ENCODE measurements at regions not wholly inside any gene's neighbourhood (a gene's known extent, or its start where the extent isn't known, plus 50 kb on each side); places are given as distances from the start of the nearest gene placed in this dataset.
A peak's percentile ranks its signal among the peaks of the same experiment; 100 is the strongest.

- Mint-ChIP-seq H3K36me3 (ENCODE audit: low read depth) (no peaks in the 10 kb centered on the region), H3K27me3 (peaks cover 3% of the 10 kb centered on the region), H3K27ac (no peak overlapping the region), H3K4me3 (no peak overlapping the region), H3K4me1 (no peaks in the 10 kb centered on the region), H3K9me3 (no peaks in the 10 kb centered on the region)
- DNase-seq, result no peak
- POLR2A ChIA-PET, result no interaction called here
- CTCF ChIA-PET, result no interaction called here
These were observed 138.3 kb upstream of the STK17B start for GRCh38 chr2:196309691-196310090.

DNA sequence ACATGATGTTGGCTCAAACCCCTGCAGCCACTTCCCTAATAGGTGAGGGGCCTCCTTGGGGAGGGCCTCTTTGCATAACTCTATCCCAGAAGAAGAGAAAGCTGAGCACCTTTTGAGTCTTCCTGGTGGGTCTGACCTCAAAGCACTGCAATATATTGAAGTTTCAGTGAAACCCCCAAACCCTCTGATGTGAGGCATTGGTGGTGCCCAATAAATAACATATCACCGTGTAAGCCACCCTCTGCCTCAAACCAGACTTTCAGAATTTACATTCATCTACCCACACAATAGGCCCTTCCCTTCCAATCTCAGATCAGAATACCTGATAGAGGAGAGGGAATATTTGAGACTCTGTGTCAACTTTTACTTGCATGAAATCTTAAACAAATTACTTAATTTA is 142.8 kb upstream of the STK17B start:
- no peaks in the 10 kb centered on the region for H3K36me3 Mint-ChIP-seq (ENCODE audit: low read depth)
- H3K4me3 Mint-ChIP-seq, result no peak overlapping the region
- no peaks in the 10 kb centered on the region for H3K4me1 Mint-ChIP-seq
- no peak overlapping the region for H3K27ac Mint-ChIP-seq
- POLR2A ChIA-PET, result no interaction called here
- no peak for DNase-seq
- CTCF ChIA-PET, result interaction anchor here (1.6 kb wide), 1 partner anchor 13 kb away, joined by 4 read pairs; no protein-coding TSS in a partner anchor
- H3K27me3 Mint-ChIP-seq, result no peaks in the 10 kb centered on the region
- H3K9me3 Mint-ChIP-seq, result no peaks in the 10 kb centered on the region

- H3K27me3 Mint-ChIP-seq, result no peaks in the 10 kb centered on the region
- DNase-seq, result no peak
- ChIA-PET CTCF (interaction anchor here (1.6 kb wide), 1 partner anchor 12 kb away, joined by 4 read pairs; no protein-coding TSS in a partner anchor), POLR2A (no interaction called here)
- H3K27ac Mint-ChIP-seq, result peak overlapping the region; percentile 0
- H3K4me1 Mint-ChIP-seq, result no peaks in the 10 kb centered on the region
- no peak overlapping the region for H3K4me3 Mint-ChIP-seq
- no peaks in the 10 kb centered on the region for H3K36me3 Mint-ChIP-seq (ENCODE audit: low read depth)
- H3K9me3 Mint-ChIP-seq, result no peaks in the 10 kb centered on the region
These were observed 143.4 kb upstream of the STK17B start for GRCh38 chr2:196314780-196315179.

DNA sequence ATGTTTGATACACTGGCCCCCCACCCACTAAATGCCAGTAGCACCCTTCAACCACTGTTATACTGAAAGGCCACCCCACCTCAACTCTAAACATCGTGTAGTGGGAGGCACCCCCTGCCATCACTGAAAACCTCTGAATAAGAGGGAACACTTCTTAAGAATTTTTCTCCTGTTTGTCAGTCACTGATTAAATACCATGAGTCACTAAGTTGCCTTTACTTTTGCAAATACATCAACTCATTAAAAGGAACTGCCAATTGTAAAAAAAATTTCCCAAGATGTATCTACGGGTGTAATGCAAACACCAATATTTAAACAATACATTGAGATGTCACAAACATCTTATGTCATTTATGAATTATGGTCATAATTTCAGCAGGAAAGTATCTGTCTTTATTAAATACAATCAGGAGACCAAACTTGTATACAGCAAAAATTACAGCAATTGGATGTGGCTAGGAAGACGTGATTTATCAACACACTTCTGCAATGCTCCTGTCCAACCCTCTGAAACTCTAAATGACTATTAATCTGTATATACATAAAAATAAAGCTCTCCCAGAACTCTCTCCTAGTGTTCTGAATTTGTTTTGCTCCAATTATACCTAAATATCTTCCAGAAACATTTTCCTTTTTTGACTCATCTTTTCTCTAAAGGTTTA is 144.1 kb upstream of the STK17B start:
- no peaks in the 10 kb centered on the region for H3K9me3 Mint-ChIP-seq
- H3K4me3 Mint-ChIP-seq, result no peak overlapping the region
- POLR2A ChIA-PET, result no interaction called here
- CTCF ChIA-PET, result no interaction called here
- DNase-seq, result no peak
- H3K36me3 Mint-ChIP-seq (ENCODE audit: low read depth), result no peaks in the 10 kb centered on the region
- H3K4me1 Mint-ChIP-seq, result no peaks in the 10 kb centered on the region
- H3K27ac Mint-ChIP-seq, result no peak overlapping the region
- peaks cover 2% of the 10 kb centered on the region for H3K27me3 Mint-ChIP-seq

GRCh38 chr2:196316050-196316430 is 144.7 kb upstream of the STK17B start:
- Mint-ChIP-seq H3K4me3 (no peak overlapping the region), H3K27ac (no peak overlapping the region), H3K4me1 (no peaks in the 10 kb centered on the region), H3K36me3 (ENCODE audit: low read depth) (no peaks in the 10 kb centered on the region), H3K9me3 (no peaks in the 10 kb centered on the region), H3K27me3 (peaks cover 2% of the 10 kb centered on the region)
- POLR2A ChIA-PET, result no interaction called here
- CTCF ChIA-PET, result no interaction called here
- DNase-seq, result no peak

GRCh38 chr2:196318517-196319377 is 147.4 kb upstream of the STK17B start:
- CTCF ChIA-PET, result interaction anchor here (1.3 to 1.7 kb wide), 2 partner anchors 11 to 18 kb away, joined by 4 read pairs; no protein-coding TSS in a partner anchor
- POLR2A ChIA-PET, result no interaction called here
- H3K4me1 Mint-ChIP-seq, result no peaks in the 10 kb centered on the region
- H3K4me3 Mint-ChIP-seq, result no peak overlapping the region
- DNase-seq, result no peak
- peaks cover 4% of the 10 kb centered on the region for H3K27me3 Mint-ChIP-seq
- H3K9me3 Mint-ChIP-seq, result no peaks in the 10 kb centered on the region
- no peak overlapping the region for H3K27ac Mint-ChIP-seq
- H3K36me3 Mint-ChIP-seq (ENCODE audit: low read depth), result no peaks in the 10 kb centered on the region

DNA sequence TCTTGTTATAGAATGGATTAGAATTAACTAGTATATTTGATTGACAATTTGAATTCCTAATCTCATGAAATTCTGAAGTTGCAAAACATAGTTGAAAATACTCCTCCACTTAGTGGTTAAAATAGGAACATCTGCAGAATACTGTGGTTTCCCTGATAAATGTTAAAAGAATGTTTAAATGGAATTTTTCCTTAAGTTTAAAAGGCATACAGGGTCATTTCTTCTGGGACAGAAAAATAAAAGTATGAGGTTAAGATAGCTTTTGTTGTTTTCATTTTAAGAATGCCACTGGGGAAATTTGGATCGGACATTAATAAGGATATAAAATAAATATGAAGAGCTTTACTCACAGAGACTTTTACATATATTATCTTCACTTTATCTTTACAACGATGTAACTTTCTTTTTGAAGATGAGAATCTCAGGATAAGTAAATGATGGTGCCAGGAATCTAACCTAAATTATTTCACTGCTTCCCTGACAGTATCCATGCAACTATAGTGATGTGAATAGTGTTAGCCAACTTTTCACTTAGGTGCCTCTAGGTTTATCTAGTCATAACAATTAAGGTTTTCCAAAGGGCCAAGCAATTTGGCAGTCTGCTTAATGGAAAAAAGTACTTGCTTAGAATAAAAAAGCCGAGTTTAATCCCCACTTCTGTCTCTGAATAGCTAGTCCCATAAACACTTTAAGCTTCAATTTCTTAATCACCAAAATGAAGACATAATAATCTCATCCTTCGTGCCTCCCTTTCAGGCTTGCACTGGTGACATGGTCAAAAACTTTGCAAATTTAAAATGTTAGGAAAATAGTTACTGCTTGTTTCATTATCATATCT is 151.8 kb upstream of the STK17B start:
- no peak overlapping the region for H3K27ac Mint-ChIP-seq
- no peaks in the 10 kb centered on the region for H3K36me3 Mint-ChIP-seq (ENCODE audit: low read depth)
- no peaks in the 10 kb centered on the region for H3K4me1 Mint-ChIP-seq
- H3K27me3 Mint-ChIP-seq, result peaks cover 6% of the 10 kb centered on the region
- no peak for DNase-seq
- POLR2A ChIA-PET, result no interaction called here
- H3K4me3 Mint-ChIP-seq, result no peak overlapping the region
- H3K9me3 Mint-ChIP-seq, result no peaks in the 10 kb centered on the region
- CTCF ChIA-PET, result interaction anchor here (0.9 kb wide), 1 partner anchor 14 kb away, joined by 3 read pairs; no protein-coding TSS in a partner anchor

DNA sequence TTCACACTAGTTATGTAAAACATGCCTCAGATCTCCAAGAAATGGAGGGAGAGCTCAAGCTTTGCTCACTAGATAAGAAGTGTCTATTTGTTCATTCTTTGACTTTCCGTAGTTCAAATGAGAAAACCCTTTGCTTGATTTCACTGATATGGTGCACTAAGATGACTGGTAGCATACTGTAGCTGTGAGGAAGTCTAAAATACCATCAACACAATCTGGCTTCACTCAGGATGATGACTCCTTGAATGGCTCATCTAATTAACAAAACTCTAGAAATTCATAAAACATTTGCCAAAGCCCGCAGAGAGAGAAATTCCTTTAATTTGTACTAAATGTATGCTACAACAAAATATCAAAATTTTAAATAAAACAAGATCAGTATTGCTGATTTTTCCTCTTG is 152.8 kb upstream of the STK17B start:
- Mint-ChIP-seq H3K4me3 (no peak overlapping the region), H3K36me3 (ENCODE audit: low read depth) (no peaks in the 10 kb centered on the region), H3K27me3 (peaks cover 6% of the 10 kb centered on the region), H3K27ac (no peak overlapping the region), H3K9me3 (no peaks in the 10 kb centered on the region), H3K4me1 (no peaks in the 10 kb centered on the region)
- ChIA-PET POLR2A (no interaction called here), CTCF (interaction anchor here (1.0 to 1.3 kb wide), 2 partner anchors 13 to 783 kb away, joined by 3 to 4 read pairs; no protein-coding TSS in a partner anchor)
- no peak for DNase-seq

DNA sequence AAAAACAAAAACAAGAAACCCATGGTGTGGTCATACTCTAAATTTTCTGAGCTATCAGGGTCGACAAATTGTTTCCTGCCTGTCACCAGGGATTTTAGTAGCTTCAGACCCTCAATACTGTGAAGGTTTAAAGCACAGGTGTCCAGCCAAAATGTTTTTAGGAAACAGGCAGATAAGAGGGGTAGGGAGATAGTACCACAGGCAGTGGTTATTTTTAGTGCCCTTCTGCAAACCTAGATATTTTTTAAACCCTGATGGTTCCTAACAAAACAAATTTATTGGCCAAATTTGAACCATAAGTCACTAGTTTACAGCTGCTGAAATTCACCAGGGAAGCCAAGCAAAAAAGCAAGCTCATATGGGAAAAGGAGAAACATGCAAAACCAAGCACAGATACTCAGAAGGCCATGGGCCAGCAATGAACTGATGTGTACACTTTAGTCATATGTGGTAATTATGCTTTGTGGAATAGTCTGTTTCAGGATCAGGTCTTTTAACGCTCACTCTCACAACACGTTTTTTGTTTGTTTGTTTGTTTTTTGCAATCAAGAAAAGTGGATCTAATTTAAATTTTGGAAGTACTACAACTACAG is 156.8 kb upstream of the STK17B start:
- Mint-ChIP-seq H3K4me1 (no peaks in the 10 kb centered on the region), H3K36me3 (ENCODE audit: low read depth) (no peaks in the 10 kb centered on the region), H3K9me3 (no peaks in the 10 kb centered on the region), H3K27me3 (peaks cover 7% of the 10 kb centered on the region), H3K4me3 (no peak overlapping the region), H3K27ac (no peak overlapping the region)
- DNase-seq, result no peak
- POLR2A ChIA-PET, result no interaction called here
- CTCF ChIA-PET, result interaction anchor here (1.2 kb wide), 1 partner anchor 62 kb away, joined by 3 read pairs; no protein-coding TSS in a partner anchor

DNA sequence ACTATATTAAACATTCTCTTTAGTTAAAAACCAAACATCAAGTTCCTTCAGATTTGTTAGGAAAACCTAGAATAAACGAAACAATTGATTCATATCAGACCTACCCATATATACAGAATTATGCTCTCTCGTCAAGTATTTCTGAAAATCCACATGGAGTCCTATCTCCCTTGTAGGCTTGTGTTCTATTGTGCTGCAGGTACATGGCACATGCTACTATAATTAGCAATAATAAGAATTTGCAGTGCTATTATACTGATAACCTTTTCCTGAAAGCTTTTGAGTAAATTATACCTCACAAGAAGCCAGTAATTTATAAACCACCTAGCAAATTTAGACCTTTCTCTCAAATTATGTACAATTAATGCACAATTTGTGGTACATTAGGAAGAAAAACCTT is 158.6 kb upstream of the STK17B start:
- Mint-ChIP-seq H3K4me1 (no peaks in the 10 kb centered on the region), H3K27ac (no peak overlapping the region), H3K4me3 (no peak overlapping the region), H3K9me3 (no peaks in the 10 kb centered on the region), H3K27me3 (peaks cover 7% of the 10 kb centered on the region), H3K36me3 (ENCODE audit: low read depth) (no peaks in the 10 kb centered on the region)
- POLR2A ChIA-PET, result no interaction called here
- no peak for DNase-seq
- CTCF ChIA-PET, result no interaction called here

- H3K9me3 Mint-ChIP-seq, result no peaks in the 10 kb centered on the region
- no peaks in the 10 kb centered on the region for H3K4me1 Mint-ChIP-seq
- no peak overlapping the region for H3K27ac Mint-ChIP-seq
- peaks cover 5% of the 10 kb centered on the region for H3K27me3 Mint-ChIP-seq
- ChIA-PET CTCF (no interaction called here), POLR2A (no interaction called here)
- H3K4me3 Mint-ChIP-seq, result no peak overlapping the region
- DNase-seq, result no peak
- no peaks in the 10 kb centered on the region for H3K36me3 Mint-ChIP-seq (ENCODE audit: low read depth)
These were observed 159.3 kb upstream of the STK17B start for GRCh38 chr2:196330645-196331044.

GRCh38 chr2:196331143-196331542 is 159.8 kb upstream of the STK17B start:
- no peak for DNase-seq
- Mint-ChIP-seq H3K27me3 (peaks cover 5% of the 10 kb centered on the region), H3K36me3 (ENCODE audit: low read depth) (no peaks in the 10 kb centered on the region), H3K27ac (no peak overlapping the region), H3K4me1 (no peaks in the 10 kb centered on the region), H3K4me3 (no peak overlapping the region), H3K9me3 (no peaks in the 10 kb centered on the region)
- ChIA-PET POLR2A (no interaction called here), CTCF (no interaction called here)

- Mint-ChIP-seq H3K4me3 (no peak overlapping the region), H3K36me3 (ENCODE audit: low read depth) (no peaks in the 10 kb centered on the region), H3K9me3 (no peaks in the 10 kb centered on the region), H3K4me1 (peaks cover 4% of the 10 kb centered on the region), H3K27me3 (peaks cover 5% of the 10 kb centered on the region), H3K27ac (no peak overlapping the region)
- DNase-seq, result no peak
- POLR2A ChIA-PET, result no interaction called here
- CTCF ChIA-PET, result no interaction called here
These were observed 160.5 kb upstream of the STK17B start for GRCh38 chr2:196331851-196332250.

Measured in activated CD4-positive, alpha-beta T cell treated with anti-CD3 and anti-CD28 coated beads, Interleukin-2, amount 10 ng/mL, durations not matched to agents 7 days and 5 days (primary cell).